ENCODE measurements at regions not wholly inside any gene's neighbourhood (a gene's known extent, or its start where the extent isn't known, plus 50 kb on each side); places are given as distances from the start of the nearest gene placed in this dataset.

DNA sequence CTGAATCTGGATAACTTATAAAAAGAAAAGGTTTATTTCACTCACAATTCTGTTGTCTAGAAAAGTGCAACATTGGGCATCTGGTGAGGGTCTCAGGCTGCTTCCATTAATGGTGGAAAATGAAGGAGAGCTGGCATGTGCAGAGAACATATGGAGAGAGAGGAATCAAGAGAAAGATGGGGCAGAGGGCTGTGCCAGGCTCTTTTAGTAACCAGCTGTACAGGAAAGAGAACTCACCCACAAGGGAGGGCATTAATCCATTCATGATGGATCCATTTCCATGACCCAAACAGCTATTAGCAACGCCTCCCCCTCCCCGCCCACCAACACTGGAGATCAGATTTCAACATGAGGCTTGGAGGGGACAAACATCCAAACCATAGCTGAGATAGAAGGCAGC lies 61.7 kb upstream of the LYZL1 start:
- Histone ChIP-seq H3K9me3 (ENCODE audit: control insufficient read depth in 4 of 4, low read length in 3 of 4) (peaks cover 0 to 1% (median 0%) of the 10 kb centered on the region in 4 donors), H3K9ac (ENCODE audit: low read depth in 1 of 2, low read length in 2 of 2) (no peak overlapping the region), H3K4me3 (ENCODE audit: low read depth in 1 of 3, low read length in 3 of 3) (no peak overlapping the region), H3K27ac (ENCODE audit: low read depth in 1 of 2, low read length in 2 of 2) (no peak overlapping the region), H3K36me3 (ENCODE audit: control insufficient read depth in 4 of 4, insufficient read depth in 3 of 4, low read depth in 1 of 4, low read length in 3 of 4) (no peaks in the 10 kb centered on the region), H3K4me1 (ENCODE audit: control insufficient read depth in 4 of 4, insufficient read depth in 4 of 4, low read length in 3 of 4) (no peaks in the 10 kb centered on the region), H3K27me3 (ENCODE audit: control insufficient read depth in 4 of 4, insufficient read depth in 4 of 4, low read length in 3 of 4) (peaks cover 0 to 4% (median 0%) of the 10 kb centered on the region in 4 donors)
- 65% methylated on average over 2 of the region's 2 CpGs for WGBS
- no peak for DNase-seq (ENCODE audit: low spot score)
- TF ChIP-seq TAF1 (conservative IDR thresholded peaks at IDR 0.05), result no peak
- TF ChIP-seq EGR1 (IDR thresholded peaks at IDR 0.05; ENCODE audit: low read depth in 2 of 2), result no peak
- no peak for TF ChIP-seq JUND (IDR thresholded peaks at IDR 0.05)
- TF ChIP-seq, protein P1, sequence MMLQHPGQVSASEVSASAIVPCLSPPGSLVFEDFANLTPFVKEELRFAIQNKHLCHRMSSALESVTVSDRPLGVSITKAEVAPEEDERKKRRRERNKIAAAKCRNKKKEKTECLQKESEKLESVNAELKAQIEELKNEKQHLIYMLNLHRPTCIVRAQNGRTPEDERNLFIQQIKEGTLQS (IDR thresholded peaks at IDR 0.05), result no peak
- TF ChIP-seq FOXA1 (IDR thresholded peaks at IDR 0.05), result no peak
- TF ChIP-seq, protein P2, sequence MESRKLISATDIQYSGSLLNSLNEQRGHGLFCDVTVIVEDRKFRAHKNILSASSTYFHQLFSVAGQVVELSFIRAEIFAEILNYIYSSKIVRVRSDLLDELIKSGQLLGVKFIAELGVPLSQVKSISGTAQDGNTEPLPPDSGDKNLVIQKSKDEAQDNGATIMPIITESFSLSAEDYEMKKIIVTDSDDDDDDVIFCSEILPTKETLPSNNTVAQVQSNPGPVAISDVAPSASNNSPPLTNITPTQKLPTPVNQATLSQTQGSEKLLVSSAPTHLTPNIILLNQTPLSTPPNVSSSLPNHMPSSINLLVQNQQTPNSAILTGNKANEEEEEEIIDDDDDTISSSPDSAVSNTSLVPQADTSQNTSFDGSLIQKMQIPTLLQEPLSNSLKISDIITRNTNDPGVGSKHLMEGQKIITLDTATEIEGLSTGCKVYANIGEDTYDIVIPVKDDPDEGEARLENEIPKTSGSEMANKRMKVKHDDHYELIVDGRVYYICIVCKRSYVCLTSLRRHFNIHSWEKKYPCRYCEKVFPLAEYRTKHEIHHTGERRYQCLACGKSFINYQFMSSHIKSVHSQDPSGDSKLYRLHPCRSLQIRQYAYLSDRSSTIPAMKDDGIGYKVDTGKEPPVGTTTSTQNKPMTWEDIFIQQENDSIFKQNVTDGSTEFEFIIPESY (IDR thresholded peaks at IDR 0.05), result no peak
- no peak for TF ChIP-seq FOXA2 (IDR thresholded peaks at IDR 0.05)
- TF ChIP-seq RAD21 (IDR thresholded peaks at IDR 0.05), result no peak
- TF ChIP-seq NR2F2 (IDR thresholded peaks at IDR 0.05), result no peak
- TF ChIP-seq GABPA (IDR thresholded peaks at IDR 0.05 in 1 of 2, conservative IDR thresholded peaks at IDR 0.05 in 1 of 2), result no peak
- TF ChIP-seq REST (IDR thresholded peaks at IDR 0.05), result no peak
- TF ChIP-seq, protein P3, sequence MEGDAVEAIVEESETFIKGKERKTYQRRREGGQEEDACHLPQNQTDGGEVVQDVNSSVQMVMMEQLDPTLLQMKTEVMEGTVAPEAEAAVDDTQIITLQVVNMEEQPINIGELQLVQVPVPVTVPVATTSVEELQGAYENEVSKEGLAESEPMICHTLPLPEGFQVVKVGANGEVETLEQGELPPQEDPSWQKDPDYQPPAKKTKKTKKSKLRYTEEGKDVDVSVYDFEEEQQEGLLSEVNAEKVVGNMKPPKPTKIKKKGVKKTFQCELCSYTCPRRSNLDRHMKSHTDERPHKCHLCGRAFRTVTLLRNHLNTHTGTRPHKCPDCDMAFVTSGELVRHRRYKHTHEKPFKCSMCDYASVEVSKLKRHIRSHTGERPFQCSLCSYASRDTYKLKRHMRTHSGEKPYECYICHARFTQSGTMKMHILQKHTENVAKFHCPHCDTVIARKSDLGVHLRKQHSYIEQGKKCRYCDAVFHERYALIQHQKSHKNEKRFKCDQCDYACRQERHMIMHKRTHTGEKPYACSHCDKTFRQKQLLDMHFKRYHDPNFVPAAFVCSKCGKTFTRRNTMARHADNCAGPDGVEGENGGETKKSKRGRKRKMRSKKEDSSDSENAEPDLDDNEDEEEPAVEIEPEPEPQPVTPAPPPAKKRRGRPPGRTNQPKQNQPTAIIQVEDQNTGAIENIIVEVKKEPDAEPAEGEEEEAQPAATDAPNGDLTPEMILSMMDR (IDR thresholded peaks at IDR 0.05; ENCODE audit: low read depth, low read length, missing input control), result no peak
- no peak for TF ChIP-seq SP1 (IDR thresholded peaks at IDR 0.05)
- no peak for TF ChIP-seq YY1 (IDR thresholded peaks at IDR 0.05)
- TF ChIP-seq HNF4A (conservative IDR thresholded peaks at IDR 0.05), result no peak
- TF ChIP-seq, protein P4, sequence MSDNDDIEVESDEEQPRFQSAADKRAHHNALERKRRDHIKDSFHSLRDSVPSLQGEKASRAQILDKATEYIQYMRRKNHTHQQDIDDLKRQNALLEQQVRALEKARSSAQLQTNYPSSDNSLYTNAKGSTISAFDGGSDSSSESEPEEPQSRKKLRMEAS (IDR thresholded peaks at IDR 0.05), result no peak
- no peak for TF ChIP-seq HNF4G (IDR thresholded peaks at IDR 0.05)

GRCh38 chr10:29228562-29228961 lies 60.3 kb upstream of the LYZL1 start:
- 86% methylated on average over 6 of the region's 6 CpGs for WGBS
- Histone ChIP-seq H3K4me1 (ENCODE audit: control insufficient read depth in 4 of 4, insufficient read depth in 4 of 4, low read length in 3 of 4) (no peaks in the 10 kb centered on the region), H3K4me3 (ENCODE audit: low read depth in 1 of 3, low read length in 3 of 3) (no peak overlapping the region), H3K9ac (ENCODE audit: low read depth in 1 of 2, low read length in 2 of 2) (no peak overlapping the region), H3K27ac (ENCODE audit: low read depth in 1 of 2, low read length in 2 of 2) (no peak overlapping the region), H3K36me3 (ENCODE audit: control insufficient read depth in 4 of 4, insufficient read depth in 3 of 4, low read depth in 1 of 4, low read length in 3 of 4) (no peaks in the 10 kb centered on the region), H3K27me3 (ENCODE audit: control insufficient read depth in 4 of 4, insufficient read depth in 4 of 4, low read length in 3 of 4) (peaks cover 0 to 4% (median 0%) of the 10 kb centered on the region in 4 donors), H3K9me3 (ENCODE audit: control insufficient read depth in 4 of 4, low read length in 3 of 4) (no peaks in the 10 kb centered on the region)
- no peak for DNase-seq (ENCODE audit: low spot score)
- TF ChIP-seq, protein P3 (IDR thresholded peaks at IDR 0.05; ENCODE audit: low read depth, low read length, missing input control), result no peak
- no peak for TF ChIP-seq FOXA1 (IDR thresholded peaks at IDR 0.05)
- TF ChIP-seq TAF1 (conservative IDR thresholded peaks at IDR 0.05), result no peak
- TF ChIP-seq GABPA (IDR thresholded peaks at IDR 0.05 in 1 of 2, conservative IDR thresholded peaks at IDR 0.05 in 1 of 2), result no peak
- TF ChIP-seq, protein P1 (IDR thresholded peaks at IDR 0.05), result no peak
- TF ChIP-seq, protein P2 (IDR thresholded peaks at IDR 0.05), result no peak
